Skin epidermis (tissue), 12 donors: ENCODE measurements at regions not wholly inside any gene's neighbourhood (a gene's known extent, or its start where the extent isn't known, plus 50 kb on each side); places are given as distances from the start of the nearest gene placed in this dataset.
"Not testable (repeated sequence)": the region's sequence is repeated elsewhere in the genome, so short reads cannot be mapped to it uniquely, and the experiment has no call there.

Experiments used
- H3K27ac ChIP-seq, 21 experiments: fragments of 200-600 bp; sonication (generic) in 11 of 21; one replicate each; pipeline ENCODE4 v1.5.0; 2020; ENCODE audit warnings: mild to moderate bottlenecking in 3 of 21, inconsistent platforms in 2 of 21, moderate library complexity in 2 of 21
- H3K4me3 ChIP-seq, 7 experiments: fragments of 200-600 bp; sonication (generic) in 2 of 7; one replicate each; pipeline ENCODE4 v1.5.0; 2020; ENCODE audit warnings: inconsistent platforms in 2 of 7, mild to moderate bottlenecking in 2 of 7, moderate library complexity in 1 of 7

GRCh38 chr16:62816971-62817519 is 780.8 kb upstream of the CDH8 start:
- no peak overlapping the region for H3K4me3 ChIP-seq

GRCh38 chr16:62814891-62815290 is 778.7 kb upstream of the CDH8 start:
- Histone ChIP-seq H3K4me3 (no peak overlapping the region), H3K27ac (no peak overlapping the region)

More at GRCh38 chr16:62816971-62817519, 780.8 kb upstream of the CDH8 start:
- H3K27ac ChIP-seq = no peak overlapping the region

GRCh38 chr16:62805221-62805857 is 769.1 kb upstream of the CDH8 start:
- H3K27ac ChIP-seq = no peak overlapping the region
- no peak overlapping the region for H3K4me3 ChIP-seq

- Histone ChIP-seq H3K27ac (no peak overlapping the region), H3K4me3 (no peak overlapping the region)
Observed at GRCh38 chr16:62794724-62795123, 758.5 kb upstream of the CDH8 start.

- not testable (repeated sequence) for H3K4me3 ChIP-seq, H3K27ac ChIP-seq
Observed at GRCh38 chr16:62780081-62780480, 743.8 kb upstream of the CDH8 start.

GRCh38 chr16:62764572-62764971 is 728.3 kb upstream of the CDH8 start:
- Histone ChIP-seq H3K4me3 (no peak overlapping the region), H3K27ac (no peak overlapping the region)

- Histone ChIP-seq H3K27ac (no peak overlapping the region), H3K4me3 (no peak overlapping the region)
Observed at GRCh38 chr16:62760398-62760797, 724.2 kb upstream of the CDH8 start.

GRCh38 chr16:62755938-62756337 is 719.7 kb upstream of the CDH8 start:
- H3K4me3 ChIP-seq = no peak overlapping the region

GRCh38 chr16:62752854-62753253 is 716.6 kb upstream of the CDH8 start:
- H3K27ac ChIP-seq = no peak overlapping the region
- no peak overlapping the region for H3K4me3 ChIP-seq

More at GRCh38 chr16:62755938-62756337, 719.7 kb upstream of the CDH8 start:
- no peak overlapping the region for H3K27ac ChIP-seq

GRCh38 chr16:62751218-62751617 is 715.0 kb upstream of the CDH8 start:
- H3K4me3 ChIP-seq = no peak overlapping the region
- no peak overlapping the region for H3K27ac ChIP-seq

GRCh38 chr16:62741692-62742091 is 705.5 kb upstream of the CDH8 start:
- Histone ChIP-seq H3K27ac (no peak overlapping the region), H3K4me3 (no peak overlapping the region)

- H3K27ac ChIP-seq = no peak overlapping the region
- H3K4me3 ChIP-seq = no peak overlapping the region
Observed at GRCh38 chr16:62738666-62739460, 702.6 kb upstream of the CDH8 start.

GRCh38 chr16:62732092-62732491 is 695.9 kb upstream of the CDH8 start:
- Histone ChIP-seq H3K27ac (no peak overlapping the region), H3K4me3 (no peak overlapping the region)

GRCh38 chr16:62724670-62725269 is 688.5 kb upstream of the CDH8 start:
- not testable (repeated sequence) for H3K27ac ChIP-seq, H3K4me3 ChIP-seq

- H3K27ac ChIP-seq = no peak overlapping the region
- no peak overlapping the region for H3K4me3 ChIP-seq
Observed at GRCh38 chr16:62720651-62721050, 684.4 kb upstream of the CDH8 start.

GRCh38 chr16:62717026-62717425 is 680.8 kb upstream of the CDH8 start:
- no peak overlapping the region for H3K4me3 ChIP-seq
- H3K27ac ChIP-seq = no peak overlapping the region

GRCh38 chr16:62715701-62716100 is 679.5 kb upstream of the CDH8 start:
- no peak overlapping the region for H3K27ac ChIP-seq
- H3K4me3 ChIP-seq = no peak overlapping the region

- Histone ChIP-seq H3K27ac (no peak overlapping the region), H3K4me3 (no peak overlapping the region)
Observed at GRCh38 chr16:62712566-62712965, 676.3 kb upstream of the CDH8 start.

- Histone ChIP-seq H3K4me3 (no peak overlapping the region), H3K27ac (no peak overlapping the region)
Observed at GRCh38 chr16:62711797-62712196, 675.6 kb upstream of the CDH8 start.

- no peak overlapping the region for H3K27ac ChIP-seq
- no peak overlapping the region for H3K4me3 ChIP-seq
Observed at GRCh38 chr16:62709794-62710193, 673.6 kb upstream of the CDH8 start.

GRCh38 chr16:62701426-62701825 is 665.2 kb upstream of the CDH8 start:
- no peak overlapping the region for H3K27ac ChIP-seq
- H3K4me3 ChIP-seq = no peak overlapping the region
